GM10266 (cell line): ENCODE measurements at regions not wholly inside any gene's neighbourhood (a gene's known extent, or its start where the extent isn't known, plus 50 kb on each side); places are given as distances from the start of the nearest gene placed in this dataset.

Source experiments
- DNase-seq: peaks from one replicate; pipeline ENCODE4 v3.0.0; 2012; ENCODE audit errors: extremely low spot score
- CTCF ChIP-seq: IDR thresholded peaks from 2 replicates; pipeline ENCODE4 v1.5.1; 2012; ENCODE audit warnings: mild to moderate bottlenecking, low read depth; ENCODE audit not compliant: control insufficient read depth, insufficient read depth; ENCODE audit errors: missing control alignments

DNA sequence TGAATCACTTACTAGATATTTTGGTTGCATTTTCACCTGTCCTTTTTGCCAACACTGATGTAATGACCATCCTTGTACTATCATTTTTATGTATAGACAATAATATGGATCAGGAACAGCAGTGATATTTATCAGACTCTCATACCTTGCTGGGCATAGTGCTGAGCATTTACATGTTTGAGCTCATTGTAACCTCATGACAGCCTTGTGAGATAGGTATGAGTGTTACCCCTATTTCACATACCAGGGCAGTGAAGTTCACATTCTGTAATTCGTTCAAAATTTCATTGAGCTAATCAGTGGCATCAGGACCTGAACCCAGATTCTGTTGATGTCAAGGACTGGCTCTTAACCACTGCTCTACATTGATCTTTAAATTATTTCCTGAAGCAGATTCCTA, 221.5 kb upstream of the TBL1XR1 start:
- TF ChIP-seq CTCF: no peak

DNA sequence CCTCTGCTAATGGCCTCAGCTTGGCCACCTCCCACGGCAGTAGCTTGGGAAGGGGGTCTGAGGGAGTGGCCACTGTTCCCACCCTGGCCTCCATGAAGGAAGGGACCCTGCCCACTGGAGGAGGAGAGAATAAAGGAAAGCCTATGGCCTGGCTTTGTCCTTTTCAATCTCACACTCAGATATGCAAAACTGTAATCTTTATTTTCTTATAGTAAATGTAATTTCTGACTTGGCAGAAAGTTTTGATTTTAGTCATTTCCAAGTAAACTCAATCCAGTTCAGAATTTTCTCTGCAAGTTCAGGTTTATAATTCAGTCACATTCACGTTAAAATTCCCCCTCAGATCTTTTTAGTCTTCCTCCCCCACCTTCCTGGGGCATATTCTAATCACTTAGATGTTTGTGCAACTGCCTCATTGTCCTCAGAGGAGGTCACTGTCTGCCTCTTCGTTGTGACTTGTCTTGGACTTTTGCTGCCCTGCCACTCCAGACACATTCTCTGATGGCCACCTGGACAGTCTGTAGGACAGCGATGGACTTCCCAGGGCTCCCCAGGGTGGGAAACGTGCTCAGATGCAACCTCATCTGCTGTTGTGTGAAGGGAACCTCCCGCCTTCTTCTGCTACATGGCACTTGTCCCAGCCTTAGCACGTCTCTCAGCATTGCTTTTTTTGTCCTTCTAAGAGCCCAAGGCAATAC, 222.8 kb upstream of the TBL1XR1 start:
- peak; percentile 26 for TF ChIP-seq CTCF
- DNase-seq: peak; percentile 67

More for the DNA sequence above, 221.5 kb upstream of the TBL1XR1 start:
- DNase-seq: no peak

DNA sequence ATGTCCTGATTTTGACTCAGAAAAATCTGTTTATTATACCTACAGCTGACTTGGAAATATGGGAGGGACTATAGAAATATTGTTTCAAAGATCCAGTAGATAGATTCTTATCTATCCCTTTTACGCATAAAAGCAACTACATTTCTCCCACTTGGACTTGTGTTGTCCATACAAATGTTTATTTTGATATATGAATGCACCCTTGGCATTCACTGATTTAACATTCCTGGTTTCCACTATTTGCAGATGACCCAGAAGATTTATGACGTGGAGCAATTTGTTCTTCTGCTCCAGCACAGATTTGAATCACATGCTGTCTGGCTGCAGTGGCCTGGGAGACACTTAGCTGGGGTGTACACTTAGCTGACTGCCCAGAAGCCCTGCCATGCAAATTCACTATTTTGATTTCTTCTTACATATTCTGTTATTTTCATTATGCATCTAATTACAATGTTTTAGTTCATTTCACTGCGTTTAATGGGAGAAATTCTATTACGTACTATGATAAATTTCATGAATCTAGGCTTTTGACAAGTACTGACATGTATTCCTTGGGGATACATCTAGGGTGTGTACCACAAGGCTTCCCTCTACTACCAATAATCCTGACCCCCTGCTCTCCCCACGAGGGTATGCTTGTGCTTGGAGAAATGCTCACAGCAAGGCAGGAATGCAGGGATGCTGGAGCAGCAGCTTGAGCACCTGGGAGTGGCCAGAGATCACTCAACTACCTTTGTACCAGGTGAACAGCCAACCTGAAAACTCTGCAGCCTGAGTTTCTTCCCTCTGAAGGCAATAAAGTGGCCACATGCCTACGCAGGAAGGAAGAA, 223.6 kb upstream of the TBL1XR1 start:
- TF ChIP-seq CTCF: no peak
- DNase-seq: no peak

DNA sequence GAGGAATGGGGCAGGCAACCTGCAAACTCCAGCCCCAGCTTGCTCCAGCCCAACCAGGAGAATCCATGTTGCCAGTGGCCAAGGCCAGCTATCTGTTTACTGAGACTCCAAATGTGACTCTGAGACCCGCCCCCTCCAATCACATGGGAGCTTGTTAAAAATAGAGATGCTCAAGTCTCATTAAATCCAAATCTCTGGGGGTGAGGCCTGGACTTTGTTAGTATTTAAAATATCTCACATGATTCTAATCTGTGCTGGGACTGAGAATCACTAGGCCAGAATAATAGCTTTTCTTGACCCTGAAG, 224.2 kb upstream of the TBL1XR1 start:
- no peak for TF ChIP-seq CTCF

GRCh38 chr3:177424521-177424920, 227.2 kb upstream of the TBL1XR1 start:
- no peak for TF ChIP-seq CTCF
- DNase-seq: no peak

More for the DNA sequence above, 224.2 kb upstream of the TBL1XR1 start:
- no peak for DNase-seq

DNA sequence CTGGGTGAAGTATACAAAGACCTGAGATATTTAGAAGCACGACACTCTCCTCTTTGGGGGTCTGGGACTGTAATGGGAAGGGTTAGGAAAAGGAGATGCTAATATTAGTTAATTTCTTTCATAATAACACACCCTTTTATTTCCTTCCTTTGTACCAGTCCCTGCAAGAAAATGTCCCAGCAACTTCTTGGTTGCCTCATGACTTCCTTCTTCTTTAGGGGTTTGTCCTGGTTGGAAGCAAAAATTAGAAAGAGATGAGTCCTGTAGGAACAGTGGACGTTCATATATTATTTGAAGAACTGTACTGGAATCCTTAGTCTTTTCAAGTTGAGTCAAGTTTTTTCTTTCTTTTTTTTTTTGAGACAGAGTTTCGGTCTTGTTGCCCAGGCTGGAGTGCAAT, 227.8 kb upstream of the TBL1XR1 start:
- no peak for DNase-seq
- TF ChIP-seq CTCF: no peak
